Gastroesophageal sphincter (tissue), 3 donors: ENCODE measurements at regions not wholly inside any gene's neighbourhood (a gene's known extent, or its start where the extent isn't known, plus 50 kb on each side); places are given as distances from the start of the nearest gene placed in this dataset.

Source experiments
- CTCF ChIP-seq, 4 experiments: fragments of 200-600 bp in 2 of 4; fragments of 450-650 bp in 2 of 4; sonication (generic) in 1 of 4; IDR thresholded peaks; one replicate each; pipeline ENCODE4 v1.5.1; 2017 to 2019; ENCODE audit warnings: antibody characterized with exemption in 4 of 4, mild to moderate bottlenecking in 2 of 4, moderate library complexity in 2 of 4
- POLR2AphosphoS5 ChIP-seq: sonication (generic); formaldehyde crosslinking; IDR thresholded peaks from one replicate; pipeline ENCODE4 v1.6.1; 2017; ENCODE audit warnings: antibody characterized with exemption

DNA sequence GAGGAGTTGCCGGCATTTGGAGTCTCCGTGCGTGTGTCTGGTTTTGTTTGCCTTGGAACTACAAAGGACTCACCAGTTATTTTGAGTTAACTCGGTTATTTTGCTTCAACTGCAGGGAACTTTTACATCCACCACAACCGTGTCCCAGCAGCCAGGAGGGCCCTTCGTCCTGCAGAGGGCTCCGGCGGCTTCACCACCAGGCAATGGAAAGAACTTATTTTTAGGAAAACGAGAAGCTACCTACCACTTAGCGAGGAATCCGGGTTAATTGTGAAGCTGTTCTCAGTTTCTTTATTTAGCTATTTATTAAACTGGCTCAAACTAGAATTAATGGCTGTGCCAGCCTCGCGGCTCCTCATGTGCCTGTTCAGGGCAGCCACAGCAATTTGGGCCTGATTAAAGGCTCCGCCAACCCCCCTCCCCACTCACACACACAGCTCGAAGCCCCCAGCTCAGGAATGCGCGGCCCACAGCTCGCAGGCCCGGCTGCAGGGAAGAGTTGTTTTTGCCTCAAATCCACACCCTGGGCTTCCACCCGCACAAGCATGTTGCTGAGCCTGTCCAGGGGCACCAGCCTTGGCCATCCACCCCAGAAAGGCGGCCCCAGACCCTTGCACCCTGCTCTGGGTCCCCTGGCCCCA lies 55.9 kb upstream of the FGF3 start:
- TF ChIP-seq POLR2AphosphoS5: no peak
- TF ChIP-seq CTCF (IDR thresholded peaks at IDR 0.05): no peak
